SU-DHL-6 (cell line): ENCODE measurements at regions not wholly inside any gene's neighbourhood (a gene's known extent, or its start where the extent isn't known, plus 50 kb on each side); places are given as distances from the start of the nearest gene placed in this dataset.

Source experiments
- EZH2phosphoT487 ChIP-seq: fragments of 200-600 bp; sonication (generic), shearing (Covaris generic); conservative IDR thresholded peaks from 2 replicates; pipeline ENCODE4 v1.6.1; 2018; ENCODE audit warnings: mild to moderate bottlenecking, antibody characterized with exemption, low read length, moderate library complexity, mixed read lengths
- TF ChIP-seq, protein P1 (sequence below): fragments of 200-600 bp; sonication (generic); IDR thresholded peaks from one replicate; pipeline ENCODE4 v1.5.1; 2017; ENCODE audit warnings: antibody characterized with exemption, mild to moderate bottlenecking, low read length, moderate library complexity; ENCODE audit not compliant: insufficient read depth, poor library complexity, severe bottlenecking

DNA sequence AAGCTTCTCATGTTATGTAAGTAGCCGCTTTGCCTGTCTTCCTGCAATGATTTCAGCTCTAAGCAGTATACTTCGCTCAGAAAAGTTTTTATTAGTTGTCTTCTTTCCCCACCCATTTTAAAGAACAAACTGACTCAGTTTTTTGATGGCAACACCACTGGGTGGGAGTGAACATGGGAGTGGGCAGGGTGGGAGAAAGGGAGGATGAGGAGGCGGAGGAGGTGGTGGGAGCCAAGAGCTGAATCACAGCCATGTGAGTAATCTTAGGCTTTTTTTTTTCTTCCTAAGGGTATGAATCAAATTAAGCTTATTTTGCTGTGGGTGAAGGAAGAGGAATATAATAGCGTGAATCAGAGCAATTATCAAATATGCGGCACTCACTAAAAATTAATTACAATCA is 574.3 kb upstream of the DIPK2B start:
- TF ChIP-seq, protein P1, sequence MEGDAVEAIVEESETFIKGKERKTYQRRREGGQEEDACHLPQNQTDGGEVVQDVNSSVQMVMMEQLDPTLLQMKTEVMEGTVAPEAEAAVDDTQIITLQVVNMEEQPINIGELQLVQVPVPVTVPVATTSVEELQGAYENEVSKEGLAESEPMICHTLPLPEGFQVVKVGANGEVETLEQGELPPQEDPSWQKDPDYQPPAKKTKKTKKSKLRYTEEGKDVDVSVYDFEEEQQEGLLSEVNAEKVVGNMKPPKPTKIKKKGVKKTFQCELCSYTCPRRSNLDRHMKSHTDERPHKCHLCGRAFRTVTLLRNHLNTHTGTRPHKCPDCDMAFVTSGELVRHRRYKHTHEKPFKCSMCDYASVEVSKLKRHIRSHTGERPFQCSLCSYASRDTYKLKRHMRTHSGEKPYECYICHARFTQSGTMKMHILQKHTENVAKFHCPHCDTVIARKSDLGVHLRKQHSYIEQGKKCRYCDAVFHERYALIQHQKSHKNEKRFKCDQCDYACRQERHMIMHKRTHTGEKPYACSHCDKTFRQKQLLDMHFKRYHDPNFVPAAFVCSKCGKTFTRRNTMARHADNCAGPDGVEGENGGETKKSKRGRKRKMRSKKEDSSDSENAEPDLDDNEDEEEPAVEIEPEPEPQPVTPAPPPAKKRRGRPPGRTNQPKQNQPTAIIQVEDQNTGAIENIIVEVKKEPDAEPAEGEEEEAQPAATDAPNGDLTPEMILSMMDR, result no peak
- no peak for TF ChIP-seq EZH2phosphoT487
